Naive thymus-derived CD4-positive, alpha-beta T cell (primary cell): ENCODE measurements at regions not wholly inside any gene's neighbourhood (a gene's known extent, or its start where the extent isn't known, plus 50 kb on each side); places are given as distances from the start of the nearest gene placed in this dataset.

Experiments used
- ATAC-seq: fragments of 150-1000 bp; cut with Tn5 transposase; 2 replicates; pipeline ENCODE4 v1.10.0; 2021; ENCODE audit warnings: mild to moderate bottlenecking, moderate library complexity
- CTCF ChIA-PET: fragments of 350-600 bp; sonication (Branson Sonifier 250); formaldehyde crosslinking; loops from one replicate; lab custom pipeline; 2021; ENCODE audit warnings: antibody characterized with exemption; lab: Charles Lee
- POLR2A ChIA-PET: fragments of 350-600 bp; sonication (Branson Sonifier 250); formaldehyde crosslinking; loops from one replicate; lab custom pipeline; 2021; ENCODE audit warnings: antibody characterized with exemption, inconsistent platforms; lab: Charles Lee
- DNase-seq, 9 donors: peaks; one replicate each; pipeline versions ENCODE4 v3.0.0 to v3.0.0-alpha.2; 2020 to 2022; ENCODE audit warnings: mixed read lengths in 1 of 9
- H3K27ac ChIP-seq: one replicate; pipeline ENCODE4 v1.7.0; 2013; ENCODE audit warnings: mild to moderate bottlenecking, low read depth, low read length, moderate library complexity
- H3K27me3 ChIP-seq, 2 donors: one replicate each; pipeline ENCODE4 v1.7.0; 2013; ENCODE audit warnings: low read length in 2 of 2, mild to moderate bottlenecking in 2 of 2, moderate library complexity in 2 of 2; ENCODE audit not compliant: control insufficient read depth in 2 of 2, insufficient read depth in 2 of 2
- H3K36me3 ChIP-seq, 3 experiments: 1 replicate in 2 of 3; 2 replicates in 1 of 3; pipeline ENCODE4 v1.7.0; 2013; ENCODE audit warnings: low read length in 3 of 3, mild to moderate bottlenecking in 3 of 3, moderate library complexity in 1 of 3; ENCODE audit not compliant: insufficient read depth in 3 of 3, control insufficient read depth in 2 of 3
- H3K4me1 ChIP-seq, 2 donors: one replicate each; pipeline ENCODE4 v1.7.0; 2013; ENCODE audit warnings: low read length in 2 of 2, mild to moderate bottlenecking in 2 of 2, moderate library complexity in 1 of 2; ENCODE audit not compliant: control insufficient read depth in 2 of 2, insufficient read depth in 2 of 2
- H3K4me3 ChIP-seq: 2 replicates; pipeline ENCODE4 v1.7.0; 2013; ENCODE audit warnings: mild to moderate bottlenecking, low read length
- H3K9me3 ChIP-seq, 3 experiments: 1 replicate in 2 of 3; 2 replicates in 1 of 3; pipeline ENCODE4 v1.7.0; 2013; ENCODE audit warnings: low read length in 3 of 3; ENCODE audit not compliant: control insufficient read depth in 2 of 3
- H3K27ac Mint-ChIP-seq, 9 donors: one replicate each; pipeline ENCODE4 v1.8.0; 2020 to 2022; ENCODE audit warnings: mixed read lengths in 9 of 9, mild to moderate bottlenecking in 8 of 9, moderate library complexity in 5 of 9, inconsistent platforms in 2 of 9
- H3K27me3 Mint-ChIP-seq, 5 donors: one replicate each; pipeline ENCODE4 v1.8.0; 2021 to 2022; ENCODE audit warnings: mixed read lengths in 5 of 5, mild to moderate bottlenecking in 1 of 5
- H3K36me3 Mint-ChIP-seq, 5 donors: one replicate each; pipeline ENCODE4 v1.8.0; 2020 to 2022; ENCODE audit warnings: mixed read lengths in 5 of 5, mild to moderate bottlenecking in 3 of 5, inconsistent platforms in 1 of 5
- H3K4me1 Mint-ChIP-seq, 7 donors: one replicate each; pipeline ENCODE4 v1.8.0; 2020 to 2022; ENCODE audit warnings: mixed read lengths in 7 of 7, mild to moderate bottlenecking in 3 of 7, inconsistent platforms in 1 of 7
- H3K4me3 Mint-ChIP-seq, 10 donors: one replicate each; pipeline ENCODE4 v1.8.0; 2020 to 2022; ENCODE audit warnings: mild to moderate bottlenecking in 10 of 10, mixed read lengths in 10 of 10, moderate library complexity in 6 of 10, inconsistent platforms in 2 of 10
- H3K9me3 Mint-ChIP-seq, 11 donors: one replicate each; pipeline ENCODE4 v1.8.0; 2020 to 2022; ENCODE audit warnings: mixed read lengths in 11 of 11, mild to moderate bottlenecking in 4 of 11, inconsistent platforms in 1 of 11, moderate library complexity in 1 of 11
- intact Hi-C, 2 donors: fragments of 100-400 bp; cut with micrococcal nuclease; formaldehyde crosslinking; loops; one replicate each; pipeline ENCODE4 v1.15.1; 2023

DNA sequence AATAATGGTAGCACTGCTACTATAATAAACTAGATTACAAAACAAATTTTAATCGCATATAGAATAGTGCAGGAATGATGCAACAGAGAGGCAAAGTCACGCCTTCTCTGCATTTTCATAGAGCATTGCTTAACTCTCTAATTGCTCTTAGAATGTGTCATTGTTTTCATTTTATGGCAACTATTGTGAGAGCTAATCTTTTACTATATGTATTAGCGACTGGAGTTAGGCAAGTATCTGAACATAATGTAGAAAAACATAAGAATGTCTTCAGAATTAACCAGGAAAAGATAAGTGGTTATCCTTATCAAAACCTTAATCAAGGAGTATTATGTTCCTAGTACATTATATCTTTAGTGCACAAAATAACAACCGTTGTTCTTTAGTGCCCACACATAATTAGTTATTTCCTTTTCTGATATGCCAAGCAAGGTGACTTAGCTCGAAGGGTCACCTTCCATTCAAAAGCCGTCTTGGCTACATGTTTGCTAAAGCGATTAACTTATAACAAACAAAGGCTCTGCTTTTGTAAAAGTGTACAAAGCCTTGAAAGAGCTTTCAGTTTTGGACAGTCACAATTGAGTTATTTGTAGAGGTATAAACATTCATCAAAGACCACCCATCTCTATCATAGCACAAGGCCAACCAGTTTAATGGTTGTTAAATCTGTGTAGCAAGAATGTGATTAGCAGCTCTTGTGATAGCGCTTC lies 1328.9 kb downstream of the ROBO2 start:
- no peak overlapping the region for H3K4me3 ChIP-seq
- Mint-ChIP-seq H3K4me1 (no peaks in the 10 kb centered on the region), H3K36me3 (peaks cover 0 to 3% (median 0%) of the 10 kb centered on the region in 5 donors), H3K27ac (no peak overlapping the region), H3K27me3 (no peaks in the 10 kb centered on the region), H3K4me3 (no peak overlapping the region), H3K9me3 (peaks cover 0 to 19% (median 6%) of the 10 kb centered on the region in 11 donors)
- ATAC-seq (no peak), DNase-seq (no peak)
- H3K27ac ChIP-seq, result no peak overlapping the region
- ChIA-PET CTCF (no interaction called here), POLR2A (no interaction called here)
- no peaks in the 10 kb centered on the region for H3K9me3 ChIP-seq
- intact Hi-C loops, result no loop called here
- H3K27me3 ChIP-seq, result no peaks in the 10 kb centered on the region
- H3K4me1 ChIP-seq, result no peaks in the 10 kb centered on the region
- H3K36me3 ChIP-seq, result no peaks in the 10 kb centered on the region

DNA sequence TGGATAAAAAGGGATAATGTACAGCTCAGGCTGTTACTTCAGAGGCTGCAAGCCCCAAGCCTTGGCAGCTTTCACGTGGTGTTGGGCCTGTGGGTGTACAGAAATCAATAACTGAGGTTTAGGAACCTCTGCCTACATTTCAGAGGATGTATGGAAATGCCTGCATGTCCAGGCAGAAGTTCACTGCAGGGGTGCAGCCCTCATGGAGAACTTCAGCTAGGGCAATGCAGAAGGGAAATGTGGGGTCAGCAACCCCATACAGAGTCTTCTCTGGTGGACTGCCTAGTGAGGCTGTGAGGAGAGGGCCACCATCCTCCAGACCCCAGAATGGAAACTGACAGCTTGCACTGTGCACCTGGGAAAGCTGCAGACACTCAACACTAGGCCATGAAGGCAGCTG lies 1350.3 kb downstream of the ROBO2 start:
- DNase-seq (no peak), ATAC-seq (no peak)
- Mint-ChIP-seq H3K4me3 (no peak overlapping the region), H3K27me3 (no peaks in the 10 kb centered on the region), H3K9me3 (peaks cover 4 to 38% (median 21%) of the 10 kb centered on the region in 11 donors), H3K36me3 (peaks cover 0 to 12% (median 0%) of the 10 kb centered on the region in 5 donors), H3K4me1 (no peaks in the 10 kb centered on the region), H3K27ac (no peak overlapping the region)
- no peak overlapping the region for H3K4me3 ChIP-seq
- H3K36me3 ChIP-seq, result no peaks in the 10 kb centered on the region
- no peak overlapping the region for H3K27ac ChIP-seq
- no peaks in the 10 kb centered on the region for H3K9me3 ChIP-seq
- CTCF ChIA-PET, result no interaction called here
- POLR2A ChIA-PET, result no interaction called here
- no peaks in the 10 kb centered on the region for H3K4me1 ChIP-seq
- no peaks in the 10 kb centered on the region for H3K27me3 ChIP-seq
- intact Hi-C loops, result no loop called here

DNA sequence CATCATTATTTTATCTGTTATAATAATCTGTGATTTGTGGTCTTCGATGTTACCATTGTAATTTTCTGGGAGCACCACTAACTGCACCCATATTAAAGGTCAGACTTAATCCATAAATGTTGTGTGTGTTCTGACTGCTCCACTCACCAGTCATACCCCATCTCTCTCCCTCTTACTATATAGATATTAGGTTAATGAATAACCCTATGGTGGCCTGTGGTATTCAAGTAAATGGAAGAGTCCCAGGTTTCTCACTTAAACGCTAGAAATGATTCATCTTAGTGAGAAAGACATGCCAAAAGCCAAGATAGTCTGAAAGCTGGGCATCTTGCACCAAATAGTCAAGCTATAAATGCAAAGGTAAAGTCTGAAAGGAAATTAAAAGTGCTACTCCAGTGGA lies 1358.5 kb downstream of the ROBO2 start:
- ATAC-seq (no peak), DNase-seq (no peak)
- no peaks in the 10 kb centered on the region for H3K36me3 ChIP-seq
- no peaks in the 10 kb centered on the region for H3K36me3 Mint-ChIP-seq
- H3K9me3 Mint-ChIP-seq, result peaks cover 0 to 17% (median 7%) of the 10 kb centered on the region in 11 donors
- no peaks in the 10 kb centered on the region for H3K27me3 ChIP-seq
- no peaks in the 10 kb centered on the region for H3K4me1 Mint-ChIP-seq
- H3K9me3 ChIP-seq, result no peaks in the 10 kb centered on the region
- H3K4me3 ChIP-seq, result no peak overlapping the region
- intact Hi-C loops, result no loop called here
- no peaks in the 10 kb centered on the region for H3K27me3 Mint-ChIP-seq
- H3K27ac Mint-ChIP-seq, result no peak overlapping the region
- CTCF ChIA-PET, result no interaction called here
- H3K4me1 ChIP-seq, result no peaks in the 10 kb centered on the region
- no peak overlapping the region for H3K4me3 Mint-ChIP-seq
- POLR2A ChIA-PET, result no interaction called here
- no peak overlapping the region for H3K27ac ChIP-seq

DNA sequence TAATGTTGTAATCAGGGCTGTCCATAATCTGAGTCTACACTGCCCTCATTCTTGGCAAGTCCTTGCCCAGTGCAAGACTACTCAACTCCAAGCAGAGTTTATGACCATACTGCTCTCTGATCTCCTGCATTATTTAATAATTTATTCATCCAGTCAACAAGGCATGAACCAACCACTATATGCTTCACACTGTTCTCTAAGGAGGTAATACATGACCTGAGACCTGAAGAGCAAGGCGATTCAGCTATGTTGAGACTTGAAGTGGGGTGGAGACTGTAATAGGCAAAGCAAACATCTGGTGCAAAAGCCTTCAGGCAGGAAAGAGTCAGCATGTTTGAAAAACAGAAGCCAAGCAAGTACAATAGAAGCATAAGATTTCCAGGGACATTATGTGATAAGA lies 1362.8 kb downstream of the ROBO2 start:
- H3K4me1 ChIP-seq, result no peaks in the 10 kb centered on the region
- intact Hi-C loops, result no loop called here
- DNase-seq (no peak), ATAC-seq (no peak)
- no peaks in the 10 kb centered on the region for H3K9me3 ChIP-seq
- Mint-ChIP-seq H3K9me3 (peaks cover 0 to 13% (median 4%) of the 10 kb centered on the region in 11 donors), H3K4me3 (no peak overlapping the region), H3K36me3 (no peaks in the 10 kb centered on the region), H3K4me1 (no peaks in the 10 kb centered on the region), H3K27me3 (no peaks in the 10 kb centered on the region), H3K27ac (no peak overlapping the region)
- H3K36me3 ChIP-seq, result no peaks in the 10 kb centered on the region
- H3K27ac ChIP-seq, result no peak overlapping the region
- H3K4me3 ChIP-seq, result no peak overlapping the region
- ChIA-PET POLR2A (no interaction called here), CTCF (no interaction called here)
- H3K27me3 ChIP-seq, result no peaks in the 10 kb centered on the region

DNA sequence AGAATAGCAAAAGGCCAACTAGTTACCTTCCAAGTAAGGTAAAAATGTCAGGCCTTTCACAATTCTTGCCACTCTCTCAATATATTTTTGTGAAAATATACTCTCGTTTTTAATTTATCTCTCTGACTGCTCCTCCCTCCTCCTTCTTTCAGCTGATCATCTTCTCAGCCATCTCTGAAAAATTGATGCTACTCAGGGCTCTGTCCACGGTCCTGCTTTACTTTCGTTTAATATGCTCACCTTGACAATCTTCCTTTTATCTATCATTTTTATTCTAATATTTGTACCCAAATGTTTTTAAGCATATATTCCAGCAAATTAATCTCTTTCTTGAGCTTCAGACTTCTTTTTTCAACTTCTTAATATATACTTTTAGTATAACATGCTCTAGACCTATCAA lies 1362.1 kb downstream of the ROBO1 start:
- POLR2A ChIA-PET, result no interaction called here
- intact Hi-C loops, result no loop called here
- Histone ChIP-seq H3K36me3 (no peaks in the 10 kb centered on the region), H3K27ac (no peak overlapping the region), H3K4me1 (no peaks in the 10 kb centered on the region), H3K27me3 (no peaks in the 10 kb centered on the region), H3K4me3 (no peak overlapping the region), H3K9me3 (no peaks in the 10 kb centered on the region)
- Mint-ChIP-seq H3K27ac (no peak overlapping the region), H3K9me3 (peaks cover 0 to 10% (median 2%) of the 10 kb centered on the region in 11 donors), H3K4me1 (no peaks in the 10 kb centered on the region), H3K27me3 (no peaks in the 10 kb centered on the region), H3K36me3 (no peaks in the 10 kb centered on the region), H3K4me3 (no peak overlapping the region)
- DNase-seq, result no peak
- CTCF ChIA-PET, result no interaction called here
- no peak for ATAC-seq

DNA sequence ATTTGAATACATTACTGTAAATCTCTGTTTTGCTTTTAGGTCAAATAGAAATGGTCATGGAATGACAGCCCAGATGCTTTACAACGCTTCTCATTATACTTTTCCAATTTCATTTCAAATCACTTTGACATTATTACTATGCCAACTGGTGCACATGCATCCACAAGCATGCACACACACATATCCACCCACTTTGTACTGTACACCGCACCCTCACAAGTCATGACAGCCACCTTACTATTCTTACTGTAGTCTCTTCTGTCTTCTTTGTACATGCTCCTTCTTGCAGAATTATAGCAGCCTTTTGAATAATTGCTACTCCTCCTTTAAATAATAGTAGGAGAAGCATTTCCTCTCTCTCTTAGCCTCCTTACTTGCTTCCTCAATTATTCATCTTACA lies 1361.4 kb downstream of the ROBO1 start:
- ChIA-PET POLR2A (no interaction called here), CTCF (no interaction called here)
- H3K27ac ChIP-seq, result no peak overlapping the region
- H3K9me3 Mint-ChIP-seq, result peaks cover 0 to 10% (median 2%) of the 10 kb centered on the region in 11 donors
- no peak for DNase-seq
- no peaks in the 10 kb centered on the region for H3K9me3 ChIP-seq
- H3K4me3 ChIP-seq, result no peak overlapping the region
- H3K4me3 Mint-ChIP-seq, result no peak overlapping the region
- no peaks in the 10 kb centered on the region for H3K36me3 ChIP-seq
- no peaks in the 10 kb centered on the region for H3K27me3 Mint-ChIP-seq
- no peaks in the 10 kb centered on the region for H3K27me3 ChIP-seq
- H3K4me1 ChIP-seq, result no peaks in the 10 kb centered on the region
- no peak for ATAC-seq
- no peaks in the 10 kb centered on the region for H3K4me1 Mint-ChIP-seq
- no peak overlapping the region for H3K27ac Mint-ChIP-seq
- no peaks in the 10 kb centered on the region for H3K36me3 Mint-ChIP-seq
- intact Hi-C loops, result no loop called here

DNA sequence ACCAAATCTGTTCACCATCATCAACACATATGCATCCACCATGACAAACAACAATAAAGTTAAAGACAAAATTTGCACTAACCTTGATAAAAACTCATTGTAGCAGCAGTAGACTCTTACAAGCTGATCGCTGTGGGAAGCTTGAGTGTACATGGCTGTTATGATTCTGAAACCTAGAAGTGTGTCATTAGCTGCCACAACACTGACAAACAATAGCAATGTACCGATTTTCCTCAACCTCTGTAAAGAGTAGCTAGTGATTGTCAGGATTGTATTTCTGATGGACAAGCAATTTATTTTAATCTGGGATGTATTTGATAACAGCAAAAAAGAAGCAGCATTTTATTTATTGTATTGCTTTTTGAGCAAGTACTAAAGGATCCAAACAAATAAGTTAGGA lies 1357.7 kb downstream of the ROBO1 start:
- Mint-ChIP-seq H3K4me1 (no peaks in the 10 kb centered on the region), H3K27me3 (no peaks in the 10 kb centered on the region), H3K9me3 (peaks cover 0 to 3% (median 0%) of the 10 kb centered on the region in 11 donors), H3K4me3 (no peak overlapping the region), H3K27ac (no peak overlapping the region), H3K36me3 (no peaks in the 10 kb centered on the region)
- ChIA-PET POLR2A (no interaction called here), CTCF (no interaction called here)
- no peak overlapping the region for H3K4me3 ChIP-seq
- no peak for ATAC-seq
- H3K27me3 ChIP-seq, result no peaks in the 10 kb centered on the region
- no peak overlapping the region for H3K27ac ChIP-seq
- no peak for DNase-seq
- H3K4me1 ChIP-seq, result no peaks in the 10 kb centered on the region
- intact Hi-C loops, result no loop called here
- no peaks in the 10 kb centered on the region for H3K9me3 ChIP-seq
- H3K36me3 ChIP-seq, result no peaks in the 10 kb centered on the region
